ENCODE measurements at regions not wholly inside any gene's neighbourhood (a gene's known extent, or its start where the extent isn't known, plus 50 kb on each side); places are given as distances from the start of the nearest gene placed in this dataset.

GRCh38 chr12:71000255-71000654, 79.7 kb upstream of the PTPRR start:
- TF ChIP-seq ZNF331 (CRISPR knock-in tag; IDR thresholded peaks at IDR 0.05; ENCODE audit: low read depth): no peak
- TF ChIP-seq CTCF (conservative IDR thresholded peaks at IDR 0.05; ENCODE audit: low read depth in 2 of 2): no peak
- no peak for TF ChIP-seq EZH2phosphoT487 (IDR thresholded peaks at IDR 0.05; ENCODE audit: unreplicated experiment)
